Fibroblast of skin of scalp (primary cell): ENCODE measurements at regions not wholly inside any gene's neighbourhood (a gene's known extent, or its start where the extent isn't known, plus 50 kb on each side); places are given as distances from the start of the nearest gene placed in this dataset.

Experiments
- DNase-seq: peaks from one replicate; pipeline ENCODE4 v3.0.0-alpha.2; 2013

GRCh38 chr12:92462049-92462448, 240.7 kb upstream of the PLEKHG7 start:
- peak; percentile 7 for DNase-seq

DNA sequence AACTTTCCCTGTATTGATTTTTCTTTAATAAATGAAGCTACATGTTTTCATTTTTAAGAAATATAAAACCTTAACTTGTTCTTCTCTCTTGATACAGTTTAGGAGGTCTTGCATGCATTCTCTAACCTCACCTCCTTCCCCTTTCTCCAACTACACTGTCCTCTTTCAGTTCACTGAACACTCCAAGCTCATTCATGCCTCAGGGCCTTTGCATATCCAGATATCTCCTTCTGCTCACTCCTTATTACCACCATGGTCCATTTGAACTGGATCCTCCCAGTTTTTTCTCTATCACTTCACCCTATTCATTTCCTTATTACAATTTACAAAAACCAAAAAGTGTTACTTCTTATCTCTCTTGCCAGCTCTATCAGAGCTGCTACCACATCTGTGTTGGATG, 242.9 kb upstream of the PLEKHG7 start:
- DNase-seq: no peak

- no peak for DNase-seq
Observed at GRCh38 chr12:92458996-92459395, 243.8 kb upstream of the PLEKHG7 start.

DNA sequence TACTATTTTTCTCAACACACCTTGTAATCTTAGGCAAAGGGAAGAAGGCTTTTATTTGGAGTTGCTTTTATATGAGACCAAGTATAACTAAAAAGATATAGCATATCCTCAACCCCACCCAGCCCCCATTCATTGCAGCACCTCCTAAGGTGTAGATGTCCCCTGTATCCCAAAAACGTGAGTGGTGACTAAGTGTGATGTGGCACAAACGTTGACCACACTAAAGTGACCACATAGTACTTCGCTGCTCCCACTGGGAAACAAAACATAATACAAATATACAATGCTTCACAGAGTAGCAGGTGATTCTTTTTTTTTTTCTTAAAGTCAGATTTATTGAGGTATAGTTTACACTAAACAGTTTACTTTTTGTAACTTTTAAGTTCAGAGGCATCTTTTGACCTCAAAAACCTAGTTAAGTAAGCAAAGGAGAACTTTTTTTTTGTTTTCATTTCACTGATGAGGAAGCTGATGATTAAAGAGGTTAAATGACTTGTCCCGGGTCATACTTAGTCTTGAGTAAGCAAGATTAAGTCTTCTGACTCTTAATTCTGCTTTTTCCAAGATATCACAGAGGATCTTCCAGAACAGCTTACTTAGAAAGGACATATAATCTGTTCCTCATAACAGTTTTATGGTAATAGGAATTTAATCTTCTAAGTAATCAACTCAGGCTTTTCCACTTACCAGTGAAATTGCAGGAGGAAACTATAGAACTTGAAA, 245.2 kb upstream of the PLEKHG7 start:
- no peak for DNase-seq

- no peak for DNase-seq
Observed at GRCh38 chr12:92452763-92453162, 250.0 kb upstream of the PLEKHG7 start.

GRCh38 chr12:92446083-92446460, 256.7 kb upstream of the PLEKHG7 start:
- DNase-seq: no peak

DNA sequence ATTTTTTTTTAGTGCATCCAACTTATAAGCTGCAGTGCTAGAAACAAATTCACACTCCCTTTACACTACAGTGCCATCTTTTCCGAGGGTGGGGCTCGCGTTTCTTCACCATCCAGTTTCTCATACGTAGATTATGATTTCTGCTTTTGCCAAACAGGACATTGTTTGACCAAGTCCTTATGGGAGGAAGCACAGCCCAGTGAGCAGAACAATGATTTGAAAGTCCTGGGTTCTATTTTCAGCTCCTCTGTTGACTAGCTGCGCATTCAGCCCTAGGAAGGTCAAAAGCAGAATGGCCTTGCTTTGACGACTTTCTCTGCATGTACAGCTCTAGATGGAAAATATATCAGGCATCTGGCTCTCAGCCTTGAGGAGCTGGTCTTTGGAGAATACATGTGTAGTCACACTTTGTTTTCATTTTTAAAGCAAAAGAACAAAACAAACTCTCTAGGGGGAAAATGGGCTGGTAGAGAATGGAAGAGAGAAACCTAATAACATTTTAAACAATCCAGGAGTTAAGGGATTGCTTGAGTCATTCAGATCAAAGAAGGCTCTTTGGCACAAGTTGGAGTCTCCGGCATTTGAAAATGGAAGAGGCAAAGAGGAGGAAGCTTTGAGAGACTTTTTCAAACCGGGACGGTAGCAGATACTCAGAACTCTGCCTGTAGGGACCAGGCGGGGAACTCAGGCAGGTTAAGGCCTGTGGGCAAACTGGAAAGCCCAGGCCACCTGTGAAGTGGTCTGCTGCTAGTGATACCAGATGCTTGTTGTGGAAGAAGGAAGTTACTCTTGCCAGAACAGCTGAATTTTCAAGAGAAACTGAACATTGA, 257.3 kb upstream of the PLEKHG7 start:
- no peak for DNase-seq

- no peak for DNase-seq
Observed at GRCh38 chr12:92444763-92445162, 258.0 kb upstream of the PLEKHG7 start.

- DNase-seq: peak; percentile 12
Observed at GRCh38 chr12:92442782-92443181, 260.0 kb upstream of the PLEKHG7 start.

- DNase-seq: no peak
Observed at GRCh38 chr12:92440072-92440471, 262.7 kb upstream of the PLEKHG7 start.

GRCh38 chr12:92439420-92439805, 263.4 kb upstream of the PLEKHG7 start:
- DNase-seq: peak; percentile 59

DNA sequence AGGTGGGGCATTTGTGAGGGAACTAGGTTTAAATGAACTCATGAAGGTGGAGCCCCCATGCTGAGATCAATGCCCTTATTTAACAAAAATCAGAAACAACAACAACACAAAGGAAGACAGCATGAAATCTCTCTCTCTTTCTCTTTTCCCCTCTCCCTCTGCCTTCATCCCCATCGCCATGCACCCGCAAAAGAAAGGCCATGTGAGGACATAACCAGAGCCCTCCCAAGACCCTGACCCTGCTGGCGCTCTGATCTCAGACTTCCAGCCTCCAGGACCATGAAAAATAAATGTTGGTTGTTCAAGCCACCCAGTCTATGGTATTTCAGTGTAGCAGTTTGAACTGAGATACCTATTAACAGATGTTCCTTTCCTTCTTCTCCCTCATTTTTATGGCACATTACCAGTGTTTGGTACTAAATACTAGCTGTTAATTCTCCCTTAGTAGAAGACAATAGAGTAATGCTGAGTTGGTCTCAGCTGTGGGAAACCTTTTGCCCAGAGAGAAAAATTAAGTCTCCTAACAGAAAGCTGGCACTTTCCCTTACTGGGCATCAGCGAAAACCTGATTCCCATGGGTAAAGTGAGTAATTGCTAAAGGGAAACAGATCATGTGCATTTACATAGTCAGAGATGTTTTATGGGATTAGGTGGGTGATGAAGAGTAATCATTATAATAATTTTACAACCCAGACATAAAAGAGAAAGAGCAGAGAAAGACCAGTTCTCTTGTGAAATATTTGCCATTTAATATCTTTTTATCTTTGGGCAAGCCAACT, 264.0 kb upstream of the PLEKHG7 start:
- no peak for DNase-seq

- DNase-seq: no peak
Observed at GRCh38 chr12:92437452-92437851, 265.3 kb upstream of the PLEKHG7 start.

DNA sequence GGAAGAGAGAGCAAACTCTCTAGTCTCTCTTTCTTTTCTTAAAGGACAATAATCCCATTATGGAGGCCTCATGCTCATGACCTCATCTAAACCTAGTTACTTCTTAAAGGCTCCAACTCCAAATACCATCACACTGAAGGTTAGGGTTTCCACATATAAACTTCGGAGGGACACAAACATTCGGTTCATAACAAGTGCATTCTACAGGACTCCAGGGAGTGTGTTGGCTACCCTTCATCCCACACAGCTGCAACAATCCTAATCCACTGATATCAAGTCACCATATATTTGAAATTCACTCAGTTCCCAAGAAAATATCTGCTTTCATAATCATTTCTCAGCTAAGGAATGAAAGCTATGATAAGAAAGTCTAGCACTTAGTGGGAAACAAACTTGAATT, 265.9 kb upstream of the PLEKHG7 start:
- no peak for DNase-seq

GRCh38 chr12:92434607-92435025, 268.2 kb upstream of the PLEKHG7 start:
- DNase-seq: no peak

DNA sequence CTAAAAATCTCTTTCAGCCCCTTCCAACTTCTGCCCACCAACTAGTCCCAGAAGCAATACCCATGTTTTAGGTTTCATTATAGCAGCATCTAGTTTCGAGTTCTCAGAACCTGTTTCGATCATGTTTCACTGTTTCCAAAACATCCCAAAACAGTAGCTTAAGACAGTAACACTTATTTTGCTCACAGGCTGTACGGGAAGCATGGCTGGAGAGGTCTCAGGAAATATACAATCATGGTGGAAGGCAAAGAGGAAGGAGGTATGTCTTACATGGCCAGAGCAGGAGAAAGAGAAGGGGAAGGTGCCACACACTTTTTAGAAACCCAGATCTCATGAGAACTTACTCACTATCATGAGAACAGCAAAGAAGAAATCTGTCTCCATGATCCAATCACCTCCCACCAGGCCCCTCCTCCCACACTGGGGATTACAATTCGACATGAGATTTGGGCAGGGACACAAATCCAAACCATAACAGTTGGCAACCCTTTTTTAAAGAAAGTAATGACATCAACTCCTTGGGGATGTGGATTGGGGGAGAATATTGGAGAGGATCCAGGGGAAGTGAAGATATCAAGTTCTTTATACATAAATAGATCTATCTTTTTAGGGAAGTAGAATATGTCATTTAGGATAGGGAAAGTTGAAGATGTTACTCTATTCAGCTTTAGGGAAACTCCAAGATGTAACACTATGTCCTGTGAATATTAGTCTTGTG, 269.9 kb upstream of the PLEKHG7 start:
- DNase-seq: no peak

DNA sequence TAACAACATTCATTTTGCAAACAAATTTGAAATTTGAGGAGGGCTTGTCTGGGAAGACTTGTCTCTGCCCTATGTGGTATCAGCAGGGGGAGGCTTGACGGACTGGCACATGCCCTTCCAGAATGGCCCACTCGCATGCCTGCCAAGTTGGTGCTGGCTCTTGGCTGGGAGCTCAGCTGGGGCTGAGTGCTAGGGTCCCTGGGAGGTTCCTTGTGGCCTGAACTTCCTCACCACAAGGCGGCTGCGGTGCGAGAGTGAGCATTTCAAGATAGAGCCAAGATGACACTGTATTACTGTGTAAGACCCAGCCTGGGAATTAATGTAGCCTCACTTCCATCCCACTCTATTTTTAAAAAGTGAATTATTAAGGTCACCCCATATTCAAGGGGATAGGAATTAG, 271.6 kb upstream of the PLEKHG7 start:
- DNase-seq: no peak

- no peak for DNase-seq
Observed at GRCh38 chr12:92426332-92426731, 276.5 kb upstream of the PLEKHG7 start.

- DNase-seq: no peak
Observed at GRCh38 chr12:92425165-92425564, 277.6 kb upstream of the PLEKHG7 start.

DNA sequence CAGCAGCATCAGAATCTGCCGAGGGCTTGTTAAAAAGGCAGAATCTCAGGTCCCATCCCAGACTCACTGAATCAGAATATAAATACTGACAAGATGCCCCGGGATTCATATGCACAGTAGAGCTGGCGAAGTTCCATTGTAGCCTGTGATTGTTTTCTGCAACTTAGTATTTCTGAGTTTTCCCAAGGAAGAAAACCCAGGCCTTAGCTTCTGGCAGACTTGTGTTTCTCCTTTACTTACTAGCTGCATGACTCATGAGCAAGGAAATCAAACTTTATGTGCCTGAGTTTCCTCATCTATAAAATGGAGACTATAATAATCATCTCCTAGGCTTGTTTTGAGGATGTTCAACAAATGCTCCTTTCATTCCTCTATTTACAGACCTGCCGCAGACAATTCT, 278.5 kb upstream of the PLEKHG7 start:
- DNase-seq: peak; percentile 38

- DNase-seq: peak; percentile 15
Observed at GRCh38 chr12:92421701-92422100, 276.1 kb upstream of the BTG1 start.

- DNase-seq: no peak
Observed at GRCh38 chr12:92421042-92421441, 275.4 kb upstream of the BTG1 start.

DNA sequence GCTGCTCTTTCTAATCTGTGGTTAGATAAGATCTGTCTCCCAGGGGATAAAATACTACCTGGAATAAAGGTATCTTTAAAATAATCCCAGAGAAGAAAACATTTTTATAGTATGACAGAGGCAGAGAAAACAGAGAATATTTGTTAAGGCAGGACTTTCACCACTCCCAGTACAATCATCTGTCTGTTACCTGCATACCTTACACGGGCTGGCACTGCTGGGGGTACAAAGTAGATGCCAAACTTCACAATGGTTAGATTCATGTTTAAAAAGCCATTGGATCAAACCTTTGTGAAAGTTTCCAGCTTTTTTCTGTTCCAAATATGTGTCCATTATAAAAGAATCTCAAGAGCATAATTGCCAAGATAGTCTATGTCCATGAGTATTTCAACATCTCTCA, 273.6 kb upstream of the BTG1 start:
- no peak for DNase-seq
